Fibroblast of skin of left biceps (primary cell): ENCODE measurements at regions not wholly inside any gene's neighbourhood (a gene's known extent, or its start where the extent isn't known, plus 50 kb on each side); places are given as distances from the start of the nearest gene placed in this dataset.

Experiments
- DNase-seq, 2 experiments: peaks; one replicate each; pipeline ENCODE4 v3.0.0-alpha.2; 2013; ENCODE audit warnings: low read depth in 2 of 2

DNA sequence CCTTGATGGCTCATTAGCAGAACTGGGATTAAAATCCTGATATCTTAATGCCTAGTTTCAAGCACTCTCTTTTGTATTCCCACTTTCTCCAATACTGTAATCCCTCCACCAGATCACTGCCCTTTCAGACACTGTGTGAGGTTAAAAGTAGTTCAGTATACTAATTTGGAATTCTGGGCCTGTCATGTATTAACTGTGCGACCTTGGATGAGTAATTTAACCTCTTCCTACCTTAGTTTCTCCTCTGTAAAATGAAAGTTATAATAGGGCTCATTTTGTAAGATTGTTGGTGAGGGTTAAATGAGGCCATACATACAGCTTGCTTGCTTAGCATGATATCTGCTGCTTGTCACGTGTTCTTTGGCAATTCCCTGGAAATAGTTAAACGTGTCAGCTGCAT lies 207.3 kb upstream of the HS3ST1 start:
- no peak for DNase-seq

DNA sequence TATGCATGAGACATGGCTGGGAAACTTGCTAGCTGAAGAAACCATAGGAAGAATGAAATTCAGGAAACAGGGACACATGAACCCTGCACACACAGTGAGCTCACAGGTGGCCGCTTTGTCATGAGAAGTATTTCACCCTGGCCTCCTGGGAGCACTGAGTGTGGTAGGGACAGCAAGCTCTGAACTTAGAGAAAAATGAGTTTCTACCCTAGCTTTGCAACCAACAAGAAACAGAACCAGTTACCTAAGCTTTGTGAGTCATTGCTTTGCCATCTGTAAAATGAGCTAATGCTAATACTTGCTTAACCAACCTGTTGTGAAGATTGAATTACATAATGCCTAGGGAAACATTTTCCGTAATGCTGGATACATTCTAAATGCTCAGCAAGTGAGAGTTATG lies 206.6 kb upstream of the HS3ST1 start:
- no peak for DNase-seq

DNA sequence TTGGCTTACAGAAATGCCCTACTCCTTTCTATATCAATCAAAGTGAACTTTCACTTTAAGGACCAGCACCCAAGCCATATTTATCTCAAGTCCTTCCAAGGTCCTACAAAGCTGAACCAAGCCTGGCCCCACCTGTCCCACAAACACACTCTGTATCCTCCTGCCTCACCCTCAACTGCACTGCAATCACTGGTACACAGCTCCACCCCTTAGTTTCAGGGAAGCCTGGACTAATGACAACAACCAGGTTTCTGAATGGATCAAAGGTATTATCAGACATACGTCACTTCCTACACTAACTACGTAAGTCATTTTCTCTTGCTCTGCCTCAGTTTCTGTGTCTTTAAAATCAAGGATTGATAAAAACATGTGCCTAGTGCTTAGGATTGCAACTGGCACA lies 205.6 kb upstream of the HS3ST1 start:
- no peak for DNase-seq

DNA sequence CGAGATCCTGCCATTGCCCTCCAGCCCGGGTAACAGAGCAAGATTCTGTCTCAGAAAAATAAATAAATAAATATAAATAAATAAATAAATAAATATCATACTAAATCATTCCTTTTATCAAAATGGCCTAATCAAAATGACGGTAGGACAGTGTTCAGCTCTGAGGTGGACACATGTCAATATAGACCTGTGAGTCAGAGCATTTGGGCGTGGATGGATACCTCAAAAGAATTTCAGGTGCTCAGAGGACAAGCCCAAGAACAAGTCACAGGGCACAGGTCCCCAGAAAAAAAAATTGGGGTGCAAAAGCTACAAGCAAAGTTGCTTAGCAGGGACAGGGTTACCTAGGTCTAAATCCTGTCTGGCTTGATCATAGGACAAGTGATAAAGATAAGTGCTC lies 204.7 kb upstream of the HS3ST1 start:
- no peak for DNase-seq

GRCh38 chr4:11632483-11632882 lies 203.8 kb upstream of the HS3ST1 start:
- DNase-seq, result no peak

- no peak for DNase-seq
These were observed 203.3 kb upstream of the HS3ST1 start for GRCh38 chr4:11632025-11632424.

GRCh38 chr4:11631416-11631815 lies 202.7 kb upstream of the HS3ST1 start:
- no peak for DNase-seq

- no peak for DNase-seq
These were observed 199.5 kb upstream of the HS3ST1 start for GRCh38 chr4:11628093-11628725.

DNA sequence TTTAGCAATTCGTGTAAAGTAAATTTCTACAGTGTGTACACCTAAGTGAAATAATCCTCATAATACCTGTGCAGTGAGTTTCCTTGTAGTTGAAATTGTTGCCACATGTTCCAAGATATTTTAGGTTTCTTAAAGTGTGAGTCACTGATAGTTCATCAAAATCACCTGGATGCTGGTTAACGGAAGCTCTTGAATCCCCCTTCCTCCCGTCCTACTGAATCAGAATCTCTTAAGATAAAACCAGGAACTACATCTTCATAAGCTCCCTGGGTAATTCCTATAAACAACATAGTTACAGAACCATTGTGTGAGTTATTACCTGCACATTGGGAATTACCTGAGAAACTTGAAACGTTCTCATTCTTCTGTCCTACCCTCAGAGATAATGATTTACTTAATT lies 197.4 kb upstream of the HS3ST1 start:
- DNase-seq, result no peak

DNA sequence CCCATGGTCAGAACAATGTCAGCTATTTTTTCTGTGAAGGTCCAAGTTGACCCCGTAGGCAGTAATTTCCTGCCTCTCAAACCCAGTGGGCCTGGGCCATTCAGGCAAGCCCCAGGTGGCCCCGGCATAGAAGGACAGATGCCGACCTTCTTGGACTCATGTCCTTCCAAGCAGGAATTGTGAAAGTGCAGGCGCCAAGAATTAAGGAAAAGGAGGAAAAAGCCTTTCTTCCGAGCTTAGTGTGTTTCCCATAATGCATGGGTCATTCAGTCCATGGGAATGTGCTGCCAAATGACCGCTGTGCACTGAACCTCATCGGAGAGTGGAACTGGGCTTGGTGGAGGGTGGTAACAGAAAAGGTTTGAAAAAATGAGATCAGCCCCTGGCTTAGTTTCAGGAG lies 196.5 kb upstream of the HS3ST1 start:
- no peak for DNase-seq

- DNase-seq, result no peak
These were observed 195.7 kb upstream of the HS3ST1 start for GRCh38 chr4:11624370-11624769.

DNA sequence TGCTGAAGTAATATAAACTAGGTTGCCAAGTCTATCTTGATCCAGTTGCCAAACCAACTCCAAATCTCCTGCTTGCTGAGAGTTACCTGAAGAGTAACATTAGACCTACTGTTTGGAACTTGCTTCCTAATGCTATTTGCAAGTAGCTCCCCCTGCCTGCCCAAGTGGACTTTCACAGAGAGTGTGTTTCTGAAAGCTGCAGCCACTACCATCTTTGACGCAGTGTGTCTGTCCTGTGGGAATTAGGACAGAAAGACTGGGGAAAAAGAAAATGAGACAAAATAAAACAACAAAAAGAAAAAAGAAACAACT lies 195.0 kb upstream of the HS3ST1 start:
- DNase-seq, result no peak

GRCh38 chr4:11622961-11623725 lies 194.4 kb upstream of the HS3ST1 start:
- DNase-seq, result no peak

GRCh38 chr4:11620861-11621260 lies 192.2 kb upstream of the HS3ST1 start:
- DNase-seq, result no peak

DNA sequence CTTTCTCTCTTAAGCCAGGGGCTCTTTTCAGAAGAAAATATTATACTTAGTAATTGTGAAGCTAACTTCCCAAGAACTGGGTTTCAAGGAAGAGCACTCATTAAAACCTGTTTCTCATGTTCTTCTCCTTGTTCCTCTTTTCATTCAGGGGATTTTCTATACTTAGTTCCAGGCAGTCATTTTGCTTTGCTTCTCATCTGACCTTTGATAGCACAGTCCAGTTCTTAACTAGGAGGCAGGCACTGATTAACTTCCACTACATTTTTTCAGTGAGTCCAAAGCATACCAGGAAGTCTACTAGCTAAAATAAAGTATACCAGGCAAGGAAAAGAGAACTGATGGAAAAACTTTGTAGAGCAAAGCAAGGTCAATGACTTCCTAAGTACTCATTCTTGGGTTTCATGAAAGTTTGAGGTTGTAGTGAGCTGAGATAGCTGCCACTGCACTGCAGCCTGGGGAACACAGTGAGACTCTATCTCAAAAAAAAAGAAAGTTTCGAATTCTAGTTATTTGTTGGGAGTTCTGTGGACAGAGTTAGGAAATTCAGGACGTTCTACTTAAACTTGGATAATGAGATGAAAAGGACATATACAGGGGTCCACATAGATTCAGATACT lies 190.1 kb upstream of the HS3ST1 start:
- no peak for DNase-seq

- DNase-seq, result no peak
These were observed 188.2 kb upstream of the HS3ST1 start for GRCh38 chr4:11616856-11617255.

- DNase-seq, result no peak
These were observed 186.9 kb upstream of the HS3ST1 start for GRCh38 chr4:11615601-11616000.

DNA sequence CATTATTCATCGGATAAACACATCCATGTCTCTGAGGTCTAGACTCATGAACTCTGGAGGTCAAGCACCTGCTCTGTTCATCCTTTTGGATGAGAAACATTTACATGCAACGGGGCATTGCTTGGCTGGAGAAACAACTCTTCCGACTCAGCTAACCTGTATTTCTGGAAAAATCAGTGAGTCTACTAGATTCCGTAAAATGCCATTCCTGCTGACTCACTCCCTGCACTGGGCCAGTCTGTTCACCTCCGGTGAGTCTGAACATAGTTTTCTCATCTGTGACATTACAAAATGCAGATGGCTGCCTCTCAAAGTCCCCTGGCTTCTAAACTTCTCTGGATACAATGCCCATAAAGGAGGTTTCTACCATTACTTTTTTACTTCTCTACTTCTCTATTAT lies 185.7 kb upstream of the HS3ST1 start:
- no peak for DNase-seq

DNA sequence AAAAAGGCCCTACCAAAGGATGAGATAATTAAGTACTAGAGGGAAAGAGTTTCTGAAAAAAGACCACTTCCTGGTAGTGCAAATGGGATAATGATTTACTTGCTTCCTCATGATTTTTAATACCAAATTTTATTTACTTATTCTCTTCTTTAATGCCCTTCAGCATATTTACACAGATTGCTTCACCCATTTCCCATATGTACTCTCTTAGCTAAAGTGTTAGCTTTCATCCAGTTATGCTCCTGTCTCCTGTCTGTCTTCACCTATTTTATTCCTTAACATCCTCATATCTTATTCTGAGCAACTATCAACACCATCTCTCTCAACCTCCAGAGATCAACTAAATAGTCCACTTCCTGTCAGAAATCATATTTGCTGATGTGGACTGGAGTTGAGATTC lies 183.2 kb upstream of the HS3ST1 start:
- DNase-seq, result no peak

DNA sequence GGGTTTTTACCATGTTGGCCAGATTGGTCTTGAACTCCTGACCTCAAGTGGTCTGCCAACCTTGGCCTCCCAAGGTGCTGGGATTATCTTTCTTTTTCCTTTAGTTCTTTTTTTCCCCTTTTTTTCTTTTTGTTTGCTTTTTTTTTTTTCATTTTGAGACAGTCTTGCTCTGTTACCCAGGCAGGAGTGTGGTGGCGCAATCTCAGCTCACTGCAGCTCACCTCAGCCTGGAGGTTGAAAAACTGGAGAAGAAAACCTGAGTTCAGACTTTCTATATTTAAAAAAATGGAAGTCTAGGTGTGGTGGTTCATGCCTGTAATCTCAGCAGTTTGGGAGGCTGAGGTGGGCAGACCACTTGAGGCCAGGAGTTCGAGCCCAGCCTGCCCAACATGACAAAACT lies 181.1 kb upstream of the HS3ST1 start:
- DNase-seq, result no peak

GRCh38 chr4:11608992-11609391 lies 180.3 kb upstream of the HS3ST1 start:
- DNase-seq, result no peak

- DNase-seq, result no peak
These were observed 177.4 kb upstream of the HS3ST1 start for GRCh38 chr4:11606078-11606477.

- DNase-seq, result no peak
These were observed 176.9 kb upstream of the HS3ST1 start for GRCh38 chr4:11605597-11605996.

DNA sequence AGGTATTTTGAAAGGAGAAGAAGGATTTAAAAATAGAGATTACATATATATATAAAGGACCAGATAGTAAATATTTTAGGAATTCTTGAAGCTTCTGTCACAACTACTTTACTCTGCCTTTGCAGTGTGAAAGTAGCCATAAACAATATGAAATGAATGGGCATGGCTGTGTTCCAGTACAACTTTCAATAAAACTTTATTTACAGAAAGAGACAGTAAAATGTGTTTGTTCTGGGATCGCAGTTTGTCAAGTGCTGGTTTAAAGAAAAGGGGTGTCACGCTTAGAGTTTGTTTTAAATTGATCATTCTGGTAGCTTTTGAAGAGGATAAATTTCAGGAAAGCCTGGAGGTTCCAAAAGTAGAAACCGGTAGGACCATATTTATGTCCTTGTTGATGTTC lies 176.1 kb upstream of the HS3ST1 start:
- DNase-seq, result no peak
